Activated CD8-positive, alpha-beta memory T cell treated with anti-CD3 and anti-CD28 coated beads, Interleukin-2, amount 10 ng/mL, durations not matched to agents 7 days and 5 days (primary cell): ENCODE measurements at regions not wholly inside any gene's neighbourhood (a gene's known extent, or its start where the extent isn't known, plus 50 kb on each side); places are given as distances from the start of the nearest gene placed in this dataset.

Source experiments
- ATAC-seq: fragments of 150-1000 bp; cut with Tn5 transposase; one replicate; pipeline ENCODE4 v1.10.0; 2021; ENCODE audit warnings: moderate library complexity
- CTCF ChIA-PET: fragments of 350-600 bp; sonication (Branson Sonifier 250); formaldehyde crosslinking; loops from one replicate; lab custom pipeline; 2021; ENCODE audit warnings: antibody characterized with exemption; lab: Charles Lee
- DNase-seq: peaks from one replicate; pipeline ENCODE4 v3.0.0-alpha.2; 2020
- H3K27ac Mint-ChIP-seq: one replicate; pipeline ENCODE4 v1.8.0; 2021; ENCODE audit warnings: mild to moderate bottlenecking, mixed read lengths
- H3K27me3 Mint-ChIP-seq: one replicate; pipeline ENCODE4 v1.8.0; 2021; ENCODE audit warnings: mixed read lengths
- H3K36me3 Mint-ChIP-seq: one replicate; pipeline ENCODE4 v1.8.0; 2021; ENCODE audit warnings: mild to moderate bottlenecking, mixed read lengths
- H3K4me1 Mint-ChIP-seq: one replicate; pipeline ENCODE4 v1.8.0; 2021; ENCODE audit warnings: mixed read lengths
- H3K4me3 Mint-ChIP-seq: one replicate; pipeline ENCODE4 v1.8.0; 2021; ENCODE audit warnings: mild to moderate bottlenecking, moderate library complexity, mixed read lengths
- H3K9me3 Mint-ChIP-seq: one replicate; pipeline ENCODE4 v1.8.0; 2022; ENCODE audit warnings: low read depth, mixed read lengths

- H3K27me3 Mint-ChIP-seq, result no peaks in the 10 kb centered on the region
- H3K9me3 Mint-ChIP-seq, result no peaks in the 10 kb centered on the region
- H3K4me1 Mint-ChIP-seq, result no peaks in the 10 kb centered on the region
- DNase-seq (no peak), ATAC-seq (no peak)
- H3K36me3 Mint-ChIP-seq, result peaks cover 3% of the 10 kb centered on the region
- H3K27ac Mint-ChIP-seq, result no peak overlapping the region
- no peak overlapping the region for H3K4me3 Mint-ChIP-seq
- CTCF ChIA-PET, result interaction anchor here (1.1 to 2.1 kb wide), 2 partner anchors 49 to 51 kb away, joined by 3 to 5 read pairs; no protein-coding TSS in a partner anchor
These were observed 50.3 kb downstream of the BMAL2 start for GRCh38 chr12:27382924-27383323.

DNA sequence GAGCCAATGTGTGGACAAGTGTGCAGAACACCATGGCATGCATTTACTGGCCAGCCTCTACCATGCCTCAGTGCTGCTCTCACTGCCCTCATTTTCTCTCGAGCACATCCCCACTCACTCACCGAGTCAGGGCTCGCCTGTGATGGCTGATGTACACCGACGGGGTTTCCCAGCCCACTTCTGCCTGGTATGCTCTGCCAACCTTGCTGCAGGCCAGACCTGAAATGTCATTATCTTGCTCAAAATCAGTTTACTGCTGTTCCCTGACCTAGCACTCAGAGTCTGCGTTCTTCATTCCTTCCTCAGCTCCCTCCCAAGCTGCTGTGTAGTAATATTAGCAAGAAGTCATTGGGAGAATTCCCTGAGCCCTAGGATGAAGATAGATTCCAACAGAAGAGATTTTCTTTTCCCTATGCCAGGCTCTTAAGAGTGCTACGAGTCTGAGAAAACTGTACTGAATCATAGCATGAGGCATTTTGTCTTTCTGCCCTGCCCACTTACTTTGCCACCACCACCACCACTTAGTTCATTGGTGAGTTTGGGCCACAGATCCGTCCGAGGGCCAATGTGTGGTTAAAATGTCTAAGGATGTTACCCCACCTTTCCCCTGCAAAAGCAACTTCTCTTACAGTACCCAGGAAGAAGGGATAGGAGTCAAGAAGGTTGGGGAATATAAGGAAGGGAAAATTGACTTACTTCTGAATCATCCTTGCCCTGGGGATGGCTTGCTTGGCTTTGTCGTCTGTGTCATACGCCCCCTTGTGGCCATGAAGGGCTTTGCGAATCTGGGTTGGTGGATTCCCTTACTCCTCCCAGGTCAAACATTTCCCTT, 51.0 kb downstream of the BMAL2 start:
- CTCF ChIA-PET, result interaction anchor here (1.1 to 2.1 kb wide), 6 partner anchors 8 to 52 kb away, joined by 3 to 9 read pairs (median 4); no protein-coding TSS in a partner anchor
- ATAC-seq (peak; percentile 69), DNase-seq (peak; percentile 77)
- Mint-ChIP-seq H3K27me3 (no peaks in the 10 kb centered on the region), H3K27ac (no peak overlapping the region), H3K36me3 (peaks cover 3% of the 10 kb centered on the region), H3K9me3 (no peaks in the 10 kb centered on the region), H3K4me1 (no peaks in the 10 kb centered on the region), H3K4me3 (no peak overlapping the region)

- ATAC-seq (no peak), DNase-seq (no peak)
- no peak overlapping the region for H3K4me3 Mint-ChIP-seq
- no peak overlapping the region for H3K27ac Mint-ChIP-seq
- H3K4me1 Mint-ChIP-seq, result no peaks in the 10 kb centered on the region
- CTCF ChIA-PET, result interaction anchor here (1.0 to 2.3 kb wide), 9 partner anchors 8 to 140 kb away, joined by 3 to 9 read pairs (median 4); partner anchors contain the start of gene STK38L
- H3K27me3 Mint-ChIP-seq, result no peaks in the 10 kb centered on the region
- no peaks in the 10 kb centered on the region for H3K9me3 Mint-ChIP-seq
- H3K36me3 Mint-ChIP-seq, result peaks cover 3% of the 10 kb centered on the region
These were observed 51.6 kb downstream of the BMAL2 start for GRCh38 chr12:27384261-27384590.

- DNase-seq, result no peak
- no peak for ATAC-seq
- CTCF ChIA-PET, result interaction anchor here (1.0 to 2.3 kb wide), 5 partner anchors 10 to 371 kb away, joined by 3 to 9 read pairs (median 5); partner anchors contain the start of gene TM7SF3
- H3K27me3 Mint-ChIP-seq, result no peaks in the 10 kb centered on the region
- no peaks in the 10 kb centered on the region for H3K4me1 Mint-ChIP-seq
- no peaks in the 10 kb centered on the region for H3K9me3 Mint-ChIP-seq
- H3K27ac Mint-ChIP-seq, result no peak overlapping the region
- peaks cover 11% of the 10 kb centered on the region for H3K36me3 Mint-ChIP-seq
- H3K4me3 Mint-ChIP-seq, result no peak overlapping the region
These were observed 53.3 kb downstream of the BMAL2 start for GRCh38 chr12:27385766-27386564.

DNA sequence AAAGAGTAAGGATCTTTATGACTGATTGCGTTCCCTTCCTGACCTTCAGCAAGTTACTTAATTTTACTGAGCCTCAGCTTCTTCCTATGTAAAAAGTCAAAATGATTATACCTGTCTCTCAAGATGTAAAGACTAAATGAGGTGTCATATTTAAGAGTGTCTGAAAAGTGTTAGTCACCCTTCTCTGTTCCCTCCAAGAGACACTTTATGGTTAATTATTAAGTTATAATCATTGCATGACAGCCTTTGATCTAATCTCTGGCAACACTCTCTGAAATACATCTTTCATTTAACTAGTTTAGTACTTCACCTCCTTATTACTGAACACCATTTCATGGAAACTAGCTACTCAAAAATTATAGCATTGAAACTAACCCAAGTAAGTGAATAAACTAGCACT, 54.8 kb downstream of the BMAL2 start:
- H3K27ac Mint-ChIP-seq, result no peak overlapping the region
- peaks cover 16% of the 10 kb centered on the region for H3K36me3 Mint-ChIP-seq
- CTCF ChIA-PET, result interaction anchor here (1.0 kb wide), 1 partner anchor 16 kb away, joined by 3 read pairs; no protein-coding TSS in a partner anchor
- H3K4me1 Mint-ChIP-seq, result no peaks in the 10 kb centered on the region
- ATAC-seq (no peak), DNase-seq (no peak)
- H3K27me3 Mint-ChIP-seq, result no peaks in the 10 kb centered on the region
- no peak overlapping the region for H3K4me3 Mint-ChIP-seq
- H3K9me3 Mint-ChIP-seq, result no peaks in the 10 kb centered on the region

DNA sequence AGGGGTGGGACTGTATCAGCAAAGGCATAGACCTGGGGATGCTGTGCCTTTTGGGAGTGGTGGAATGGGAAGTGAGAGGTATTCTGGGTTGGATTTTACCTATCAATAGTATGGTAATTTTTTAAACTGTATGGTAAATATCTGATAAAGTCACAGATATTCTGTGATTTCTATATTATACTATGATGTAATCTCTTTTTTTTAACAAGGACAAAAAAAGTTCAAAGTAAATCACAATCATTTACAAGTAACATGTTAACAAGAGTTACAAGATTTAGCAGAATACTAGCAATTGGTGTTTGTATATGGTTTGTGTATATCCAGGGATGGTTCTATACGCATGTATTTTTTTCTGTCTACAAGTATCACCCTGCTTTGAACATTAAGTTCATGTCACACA, 56.0 kb downstream of the BMAL2 start:
- Mint-ChIP-seq H3K9me3 (no peaks in the 10 kb centered on the region), H3K4me1 (no peaks in the 10 kb centered on the region), H3K27me3 (no peaks in the 10 kb centered on the region)

GRCh38 chr12:27394676-27395075, 51.9 kb upstream of the SMCO2 start:
- CTCF ChIA-PET, result interaction anchor here (0.6 kb wide), 1 partner anchor 35 kb away, joined by 6 read pairs; no protein-coding TSS in a partner anchor
- Mint-ChIP-seq H3K36me3 (peaks cover 17% of the 10 kb centered on the region), H3K9me3 (no peaks in the 10 kb centered on the region), H3K4me3 (no peak overlapping the region), H3K4me1 (no peaks in the 10 kb centered on the region), H3K27me3 (no peaks in the 10 kb centered on the region), H3K27ac (no peak overlapping the region)
- DNase-seq (no peak), ATAC-seq (no peak)

More for the DNA sequence above, 56.0 kb downstream of the BMAL2 start:
- ATAC-seq (no peak), DNase-seq (no peak)
- Mint-ChIP-seq H3K36me3 (peaks cover 16% of the 10 kb centered on the region), H3K27ac (no peak overlapping the region), H3K4me3 (no peak overlapping the region)
- CTCF ChIA-PET, result no interaction called here

- H3K27me3 Mint-ChIP-seq, result no peaks in the 10 kb centered on the region
- no peaks in the 10 kb centered on the region for H3K9me3 Mint-ChIP-seq
- CTCF ChIA-PET, result no interaction called here
- DNase-seq (no peak), ATAC-seq (no peak)
- no peak overlapping the region for H3K4me3 Mint-ChIP-seq
- H3K36me3 Mint-ChIP-seq, result peaks cover 13% of the 10 kb centered on the region
- no peaks in the 10 kb centered on the region for H3K4me1 Mint-ChIP-seq
- H3K27ac Mint-ChIP-seq, result no peak overlapping the region
These were observed 50.2 kb upstream of the SMCO2 start for GRCh38 chr12:27396216-27396815.
